ENCODE measurements at regions not wholly inside any gene's neighbourhood (a gene's known extent, or its start where the extent isn't known, plus 50 kb on each side); places are given as distances from the start of the nearest gene placed in this dataset.
"Not testable (repeated sequence)": the region's sequence is repeated elsewhere in the genome, so short reads cannot be mapped to it uniquely, and the experiment has no call there.

DNA sequence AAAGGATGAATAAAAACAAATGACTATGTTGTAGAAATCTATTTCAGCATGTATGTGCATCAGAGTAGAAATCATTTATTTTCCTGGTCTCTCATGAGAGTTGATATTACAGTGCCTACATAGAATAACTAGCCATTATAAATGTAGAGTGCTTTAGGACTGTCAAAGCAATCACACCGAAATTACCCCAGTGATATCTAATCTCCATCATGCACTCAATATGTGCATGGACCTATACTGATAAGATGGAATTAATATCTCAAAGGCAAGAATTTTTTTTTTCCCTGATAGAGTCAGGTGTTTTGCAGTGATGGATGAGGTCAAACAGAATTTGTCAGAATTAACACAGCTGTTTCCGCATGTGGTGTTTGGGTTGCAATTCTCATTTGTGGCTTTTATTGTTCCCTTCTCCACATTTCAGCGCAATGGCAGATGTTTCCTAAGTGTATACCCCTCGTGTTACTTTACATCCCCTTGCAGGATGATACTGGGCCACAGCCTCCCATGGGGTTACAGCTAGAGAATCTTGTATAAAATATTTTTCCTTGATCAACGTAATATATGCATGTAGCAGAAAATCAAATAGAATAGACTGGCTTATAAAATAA, 298.8 kb downstream of the RASEF start:
- H3K18ac ChIP-seq (ENCODE audit: insufficient read length, low read depth, low read length): no peak overlapping the region
- H3K27me3 ChIP-seq (ENCODE audit: insufficient read depth, low read length): no peaks in the 10 kb centered on the region
- no peak overlapping the region for H3K4ac ChIP-seq (ENCODE audit: low read depth, low read length)
- no peak overlapping the region for H3K56ac ChIP-seq (ENCODE audit: insufficient read length, low read depth, low read length)
- H2BK15ac ChIP-seq (ENCODE audit: low read depth, low read length): no peak overlapping the region
- no peak overlapping the region for H3K14ac ChIP-seq (ENCODE audit: insufficient read depth, low read length)
- no peak overlapping the region for H2BK12ac ChIP-seq (ENCODE audit: insufficient read length, low read depth, low read length)
- H4K8ac ChIP-seq (replicated peaks; ENCODE audit: insufficient read length, low read depth, low read length): no peak overlapping the region
- no peak overlapping the region for H2BK120ac ChIP-seq (ENCODE audit: low read depth, low read length, poor library complexity, severe bottlenecking)
- WGBS (ENCODE audit: extremely low coverage, insufficient read length, low lambda C conversion rate): no CpG with 5 or more reads among the region's 5 CpGs
- no peak for DNase-seq
- H3K23ac ChIP-seq (ENCODE audit: insufficient read length, low read depth, low read length): no peak overlapping the region
- no peak overlapping the region for H4K91ac ChIP-seq (ENCODE audit: insufficient read length, low read depth, low read length)
- H3K79me2 ChIP-seq (ENCODE audit: insufficient read depth, low read length): no peaks in the 10 kb centered on the region
- no peaks in the 10 kb centered on the region for H3K79me1 ChIP-seq (ENCODE audit: insufficient read depth, low read depth, low read length, poor library complexity, severe bottlenecking)
- H2BK20ac ChIP-seq (ENCODE audit: low read depth, low read length, poor library complexity, severe bottlenecking): no peak overlapping the region
- Mint-ChIP-seq H3K9me3 (peaks cover 0 to 5% of the 10 kb centered on the region in 2 experiments; a peak in 2 of 5 replicates), H3K4me3 (no peak overlapping the region), H3K36me3 (ENCODE audit: insufficient read depth in 1 of 3, low read depth in 3 of 3) (peaks cover 0 to 10% (median 2%) of the 10 kb centered on the region in 3 experiments; a peak in 3 of 7 replicates), H3K27me3 (ENCODE audit: low read depth) (no peaks in the 10 kb centered on the region; the same call in 1 of the 2 replicates), H3K4me1 (peaks cover 16 to 17% of the 10 kb centered on the region in 2 experiments), H3K27ac (no peak overlapping the region)
- 0 out of 2 replicates have a peak, but pooled peaks cover 4% of the 10 kb centered on the region for H3K4me1 ChIP-seq (ENCODE audit: insufficient read depth, low read length)
- H3K23me2 ChIP-seq (ENCODE audit: insufficient read length, low read depth, low read length, poor library complexity, severe bottlenecking): no peaks in the 10 kb centered on the region
- H2AK5ac ChIP-seq (ENCODE audit: insufficient read length, low read length): no peak overlapping the region
- H4K20me1 ChIP-seq (ENCODE audit: control insufficient read depth, insufficient read depth, insufficient read length): no peaks in the 10 kb centered on the region
- H2AFZ ChIP-seq (ENCODE audit: low read length): no peak overlapping the region
- TF ChIP-seq, protein P1, sequence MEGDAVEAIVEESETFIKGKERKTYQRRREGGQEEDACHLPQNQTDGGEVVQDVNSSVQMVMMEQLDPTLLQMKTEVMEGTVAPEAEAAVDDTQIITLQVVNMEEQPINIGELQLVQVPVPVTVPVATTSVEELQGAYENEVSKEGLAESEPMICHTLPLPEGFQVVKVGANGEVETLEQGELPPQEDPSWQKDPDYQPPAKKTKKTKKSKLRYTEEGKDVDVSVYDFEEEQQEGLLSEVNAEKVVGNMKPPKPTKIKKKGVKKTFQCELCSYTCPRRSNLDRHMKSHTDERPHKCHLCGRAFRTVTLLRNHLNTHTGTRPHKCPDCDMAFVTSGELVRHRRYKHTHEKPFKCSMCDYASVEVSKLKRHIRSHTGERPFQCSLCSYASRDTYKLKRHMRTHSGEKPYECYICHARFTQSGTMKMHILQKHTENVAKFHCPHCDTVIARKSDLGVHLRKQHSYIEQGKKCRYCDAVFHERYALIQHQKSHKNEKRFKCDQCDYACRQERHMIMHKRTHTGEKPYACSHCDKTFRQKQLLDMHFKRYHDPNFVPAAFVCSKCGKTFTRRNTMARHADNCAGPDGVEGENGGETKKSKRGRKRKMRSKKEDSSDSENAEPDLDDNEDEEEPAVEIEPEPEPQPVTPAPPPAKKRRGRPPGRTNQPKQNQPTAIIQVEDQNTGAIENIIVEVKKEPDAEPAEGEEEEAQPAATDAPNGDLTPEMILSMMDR (conservative IDR thresholded peaks at IDR 0.05): no peak
- H3T11ph ChIP-seq (ENCODE audit: low read length): no peak overlapping the region
- H3K9me3 ChIP-seq (ENCODE audit: control insufficient read depth, low read depth, low read length): no peaks in the 10 kb centered on the region
- H4K5ac ChIP-seq (ENCODE audit: insufficient read length, low read depth, low read length): no peak overlapping the region
- H3K27ac ChIP-seq (ENCODE audit: insufficient read length, low read depth, low read length): no peak overlapping the region
- H3K9ac ChIP-seq (ENCODE audit: extremely low read depth, insufficient read length, low read length): no peak overlapping the region
- H3K4me2 ChIP-seq (ENCODE audit: insufficient read depth, insufficient read length, low read length): no peak overlapping the region
- H2BK5ac ChIP-seq (ENCODE audit: insufficient read length, low read length): no peak overlapping the region

GRCh38 chr9:82774707-82775231, 288.2 kb downstream of the RASEF start:
- not testable (repeated sequence) for H3K23me2 ChIP-seq (ENCODE audit: insufficient read length, low read depth, low read length, poor library complexity, severe bottlenecking); H3K79me2 ChIP-seq (ENCODE audit: insufficient read depth, low read length); H2BK120ac ChIP-seq (ENCODE audit: low read depth, low read length, poor library complexity, severe bottlenecking); H3K79me1 ChIP-seq (ENCODE audit: insufficient read depth, low read depth, low read length, poor library complexity, severe bottlenecking); H2BK20ac ChIP-seq (ENCODE audit: low read depth, low read length, poor library complexity, severe bottlenecking); H3K9me3 ChIP-seq (ENCODE audit: control insufficient read depth, low read depth, low read length); H3K27me3 ChIP-seq (ENCODE audit: insufficient read depth, low read length); H3K14ac ChIP-seq (ENCODE audit: insufficient read depth, low read length); H2BK12ac ChIP-seq (ENCODE audit: insufficient read length, low read depth, low read length); H3K18ac ChIP-seq (ENCODE audit: insufficient read length, low read depth, low read length); H4K5ac ChIP-seq (ENCODE audit: insufficient read length, low read depth, low read length); H2AK5ac ChIP-seq (ENCODE audit: insufficient read length, low read length); H3K9ac ChIP-seq (ENCODE audit: extremely low read depth, insufficient read length, low read length); H3K56ac ChIP-seq (ENCODE audit: insufficient read length, low read depth, low read length); DNase-seq; H3K23ac ChIP-seq (ENCODE audit: insufficient read length, low read depth, low read length); H3K27me3 Mint-ChIP-seq (ENCODE audit: low read depth); H2BK5ac ChIP-seq (ENCODE audit: insufficient read length, low read length); H3K4me1 ChIP-seq (ENCODE audit: insufficient read depth, low read length); H4K20me1 ChIP-seq (ENCODE audit: control insufficient read depth, insufficient read depth, insufficient read length); H3T11ph ChIP-seq (ENCODE audit: low read length); H4K91ac ChIP-seq (ENCODE audit: insufficient read length, low read depth, low read length); H2AFZ ChIP-seq (ENCODE audit: low read length); H3K4me2 ChIP-seq (ENCODE audit: insufficient read depth, insufficient read length, low read length); H3K27ac ChIP-seq (ENCODE audit: insufficient read length, low read depth, low read length); H3K4ac ChIP-seq (ENCODE audit: low read depth, low read length); H4K8ac ChIP-seq (replicated peaks; ENCODE audit: insufficient read length, low read depth, low read length); H2BK15ac ChIP-seq (ENCODE audit: low read depth, low read length)
- peaks cover 18 to 24% of the 10 kb centered on the region in 2 experiments for H3K4me1 Mint-ChIP-seq
- H3K9me3 Mint-ChIP-seq: peaks cover 5 to 14% of the 10 kb centered on the region in 2 experiments; a peak in 3 of 5 replicates
- no CpG with 5 or more reads among the region's 20 CpGs for WGBS (ENCODE audit: extremely low coverage, insufficient read length, low lambda C conversion rate)
- H3K4me3 Mint-ChIP-seq: peak overlapping the region in 1 of 2 experiments; percentile 12; a peak in 2 of 5 replicates
- peaks cover 4 to 24% (median 7%) of the 10 kb centered on the region in 3 experiments for H3K36me3 Mint-ChIP-seq (ENCODE audit: insufficient read depth in 1 of 3, low read depth in 3 of 3)
- peak overlapping the region; percentile 83 to 87 (median 85); a peak in 5 of 7 replicates for H3K27ac Mint-ChIP-seq
